GM13977 (cell line): ENCODE measurements at regions not wholly inside any gene's neighbourhood (a gene's known extent, or its start where the extent isn't known, plus 50 kb on each side); places are given as distances from the start of the nearest gene placed in this dataset.

Experiments
- DNase-seq: peaks from one replicate; pipeline ENCODE4 v3.0.0; 2012; ENCODE audit warnings: low spot score
- in situ Hi-C: fragments of 300-500 bp; cut with MboI; formaldehyde crosslinking; loops from one replicate; pipeline ENCODE4 v1.12.0; 2022; ENCODE audit warnings: low sequenced_read_pairs, low pct_unique_long_range_greater_than_20kb, mixed read lengths, inconsistent platforms; ENCODE audit not compliant: unreplicated experiment
- TF ChIP-seq, protein P1 (sequence below): IDR thresholded peaks from 2 replicates; pipeline ENCODE4 v1.5.1; 2012; ENCODE audit warnings: mild to moderate bottlenecking, control low read depth; ENCODE audit not compliant: insufficient read depth; ENCODE audit errors: extremely low read depth, missing control alignments

DNA sequence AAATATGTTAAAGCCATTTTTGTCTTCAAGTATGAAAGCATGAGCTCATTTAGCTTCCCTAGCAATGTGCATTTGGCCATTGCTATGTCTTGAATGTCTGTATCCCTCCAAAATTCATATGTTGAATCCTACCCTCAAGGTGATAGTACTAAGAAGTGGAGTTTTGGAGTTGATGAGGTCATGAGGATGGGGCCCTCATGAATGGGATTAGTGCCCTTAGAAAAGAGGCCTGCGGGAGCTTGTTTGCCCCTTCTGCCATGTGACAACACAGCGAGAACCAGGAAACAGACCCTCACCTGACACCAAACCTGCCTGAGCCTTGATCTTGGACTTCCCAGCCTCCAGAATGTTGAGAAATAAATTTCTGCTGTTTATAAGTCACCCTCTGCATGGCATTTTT, 61.3 kb upstream of the UCN3 start:
- in situ Hi-C loops, result no loop called here
- no peak for DNase-seq
- TF ChIP-seq, protein P1, sequence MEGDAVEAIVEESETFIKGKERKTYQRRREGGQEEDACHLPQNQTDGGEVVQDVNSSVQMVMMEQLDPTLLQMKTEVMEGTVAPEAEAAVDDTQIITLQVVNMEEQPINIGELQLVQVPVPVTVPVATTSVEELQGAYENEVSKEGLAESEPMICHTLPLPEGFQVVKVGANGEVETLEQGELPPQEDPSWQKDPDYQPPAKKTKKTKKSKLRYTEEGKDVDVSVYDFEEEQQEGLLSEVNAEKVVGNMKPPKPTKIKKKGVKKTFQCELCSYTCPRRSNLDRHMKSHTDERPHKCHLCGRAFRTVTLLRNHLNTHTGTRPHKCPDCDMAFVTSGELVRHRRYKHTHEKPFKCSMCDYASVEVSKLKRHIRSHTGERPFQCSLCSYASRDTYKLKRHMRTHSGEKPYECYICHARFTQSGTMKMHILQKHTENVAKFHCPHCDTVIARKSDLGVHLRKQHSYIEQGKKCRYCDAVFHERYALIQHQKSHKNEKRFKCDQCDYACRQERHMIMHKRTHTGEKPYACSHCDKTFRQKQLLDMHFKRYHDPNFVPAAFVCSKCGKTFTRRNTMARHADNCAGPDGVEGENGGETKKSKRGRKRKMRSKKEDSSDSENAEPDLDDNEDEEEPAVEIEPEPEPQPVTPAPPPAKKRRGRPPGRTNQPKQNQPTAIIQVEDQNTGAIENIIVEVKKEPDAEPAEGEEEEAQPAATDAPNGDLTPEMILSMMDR, result no peak

DNA sequence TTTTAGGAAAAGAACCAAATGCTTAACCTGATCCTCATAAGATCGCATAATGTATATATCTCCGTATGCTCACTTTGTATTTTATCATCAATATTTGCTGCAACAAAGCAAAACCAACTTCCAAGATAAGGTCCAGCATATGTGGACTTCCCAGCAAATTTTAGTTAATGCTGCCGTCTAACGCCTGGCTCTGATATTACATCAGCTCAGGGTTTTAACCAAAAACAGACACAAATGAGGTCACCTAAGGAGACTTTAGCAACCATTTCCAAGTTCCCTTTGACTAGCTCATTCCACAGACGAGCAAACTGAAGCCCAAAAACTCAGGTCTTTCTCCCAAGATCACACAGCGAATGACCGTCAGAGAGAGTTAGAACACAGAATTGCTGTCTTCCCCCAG, 59.4 kb upstream of the UCN3 start:
- in situ Hi-C loops, result no loop called here
- DNase-seq, result no peak
- TF ChIP-seq, protein P1, result no peak

GRCh38 chr10:5310914-5311313, 53.9 kb upstream of the UCN3 start:
- in situ Hi-C loops, result no loop called here
- TF ChIP-seq, protein P1, result no peak
- no peak for DNase-seq

DNA sequence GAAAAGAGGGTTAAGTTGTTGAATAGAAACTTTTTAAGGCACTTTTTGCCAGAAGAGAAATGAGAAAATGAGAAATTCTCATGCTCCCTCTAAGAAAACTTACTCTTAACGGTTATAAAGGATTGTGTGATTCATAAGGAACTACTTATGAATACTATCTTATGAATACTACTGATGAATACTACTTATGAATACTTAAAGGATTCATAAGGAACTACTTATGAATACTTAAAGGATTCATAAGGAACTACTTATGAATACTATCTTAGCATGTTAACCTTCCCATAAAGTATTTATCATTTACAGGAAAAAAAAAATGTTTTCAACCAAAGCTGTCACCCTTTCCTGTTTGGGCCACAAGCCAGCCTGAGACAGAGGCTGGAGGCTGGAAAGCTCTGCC, 53.1 kb upstream of the UCN3 start:
- TF ChIP-seq, protein P1, result no peak
- in situ Hi-C loops, result no loop called here

GRCh38 chr10:5314840-5315239, 49.9 kb upstream of the UCN3 start:
- TF ChIP-seq, protein P1, result no peak
- in situ Hi-C loops, result no loop called here
- DNase-seq, result no peak

More for the DNA sequence above, 53.1 kb upstream of the UCN3 start:
- DNase-seq, result no peak
